Thymus (tissue), 11 donors: ENCODE measurements at regions not wholly inside any gene's neighbourhood (a gene's known extent, or its start where the extent isn't known, plus 50 kb on each side); places are given as distances from the start of the nearest gene placed in this dataset.

ENCODE experiments used
- DNase-seq, 9 donors: peaks; one replicate each; pipeline ENCODE4 v3.0.0-alpha.2; 2013; ENCODE audit warnings: low spot score in 9 of 9, low read depth in 6 of 9, missing footprints in 1 of 9
- H3K27ac ChIP-seq, 2 donors: one replicate each; pipeline ENCODE4 v1.5.1; 2013; ENCODE audit warnings: control low read depth in 1 of 2, low read depth in 1 of 2, low read length in 1 of 2, mild to moderate bottlenecking in 1 of 2, moderate library complexity in 1 of 2
- H3K27me3 ChIP-seq, 2 donors: one replicate each; pipeline ENCODE4 v1.5.1; 2013; ENCODE audit warnings: low read length in 1 of 2; ENCODE audit not compliant: control insufficient read depth in 2 of 2, insufficient read depth in 1 of 2
- H3K36me3 ChIP-seq, 2 donors: one replicate each; pipeline ENCODE4 v1.5.1; 2013; ENCODE audit warnings: low read length in 1 of 2, mild to moderate bottlenecking in 1 of 2, moderate library complexity in 1 of 2; ENCODE audit not compliant: control insufficient read depth in 2 of 2, insufficient read depth in 2 of 2
- H3K4me1 ChIP-seq, 2 donors: one replicate each; pipeline ENCODE4 v1.5.1; 2013; ENCODE audit warnings: low read length in 2 of 2; ENCODE audit not compliant: control insufficient read depth in 2 of 2, insufficient read depth in 2 of 2
- H3K4me3 ChIP-seq, 2 donors: one replicate each; pipeline ENCODE4 v1.5.1; 2013; ENCODE audit warnings: low read length in 2 of 2, control low read depth in 1 of 2, mild to moderate bottlenecking in 1 of 2
- H3K9me3 ChIP-seq, 2 donors: one replicate each; pipeline ENCODE4 v1.5.1; 2013; ENCODE audit warnings: low read length in 1 of 2, mild to moderate bottlenecking in 1 of 2; ENCODE audit not compliant: control insufficient read depth in 2 of 2, insufficient read depth in 1 of 2
- WGBS: extraction: QIAGEN DNeasy Blood & Tissue Kit; methylation state at CpG from one replicate; pipeline ENCODE4 v1.1.7; 2013; 5-methylcytosine and 5-hydroxymethylcytosine counted together
- donor health status: healthy.

DNA sequence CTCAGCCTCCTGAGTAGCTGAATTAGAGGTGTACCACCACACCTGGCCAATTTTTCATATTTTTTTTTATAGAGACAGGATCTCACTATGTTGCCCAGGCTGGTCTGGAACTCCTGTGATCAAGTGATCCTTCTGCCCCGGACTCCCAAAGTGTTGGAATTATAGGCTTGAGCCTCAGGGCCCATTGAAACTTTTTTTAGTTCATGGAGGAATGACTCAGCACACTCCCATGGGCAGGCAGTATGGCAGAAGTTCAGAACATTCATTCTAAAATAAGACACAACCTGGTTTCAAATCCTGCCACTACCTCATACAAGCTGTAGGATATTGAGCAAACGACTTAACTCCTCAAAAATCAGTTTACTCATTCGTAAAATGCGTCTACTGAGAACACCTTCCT lies 320.4 kb upstream of the SP8 start:
- Histone ChIP-seq H3K9me3 (no peaks in the 10 kb centered on the region), H3K27me3 (no peaks in the 10 kb centered on the region), H3K27ac (no peak overlapping the region), H3K4me3 (no peak overlapping the region), H3K36me3 (no peaks in the 10 kb centered on the region), H3K4me1 (no peaks in the 10 kb centered on the region)
- DNase-seq: no peak
- 93% methylated on average over 4 of the region's 4 CpGs for WGBS

DNA sequence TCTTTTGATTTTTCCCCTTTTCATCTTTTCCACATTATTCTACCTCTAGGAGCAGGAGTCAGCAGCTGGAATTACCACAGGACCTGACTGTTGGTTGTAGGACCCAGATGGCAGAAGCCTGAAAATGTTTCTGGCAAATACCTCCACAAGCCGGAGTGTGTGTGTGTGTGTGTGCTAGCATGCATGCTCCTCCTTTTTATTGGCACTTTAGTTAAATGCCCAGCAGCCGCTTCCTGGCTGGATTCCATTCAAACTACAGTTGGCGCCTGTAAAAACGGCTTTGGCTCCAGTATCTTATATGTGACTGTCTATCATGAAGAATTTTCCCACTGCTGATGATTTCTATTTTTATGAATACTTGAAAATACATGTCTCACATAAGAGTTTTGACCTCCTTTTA lies 319.7 kb upstream of the SP4 start:
- Histone ChIP-seq H3K36me3 (no peaks in the 10 kb centered on the region), H3K4me1 (no peaks in the 10 kb centered on the region), H3K27ac (no peak overlapping the region), H3K4me3 (no peak overlapping the region), H3K9me3 (no peaks in the 10 kb centered on the region), H3K27me3 (no peaks in the 10 kb centered on the region)
- WGBS: 94% methylated on average over 4 of the region's 4 CpGs
- no peak for DNase-seq

DNA sequence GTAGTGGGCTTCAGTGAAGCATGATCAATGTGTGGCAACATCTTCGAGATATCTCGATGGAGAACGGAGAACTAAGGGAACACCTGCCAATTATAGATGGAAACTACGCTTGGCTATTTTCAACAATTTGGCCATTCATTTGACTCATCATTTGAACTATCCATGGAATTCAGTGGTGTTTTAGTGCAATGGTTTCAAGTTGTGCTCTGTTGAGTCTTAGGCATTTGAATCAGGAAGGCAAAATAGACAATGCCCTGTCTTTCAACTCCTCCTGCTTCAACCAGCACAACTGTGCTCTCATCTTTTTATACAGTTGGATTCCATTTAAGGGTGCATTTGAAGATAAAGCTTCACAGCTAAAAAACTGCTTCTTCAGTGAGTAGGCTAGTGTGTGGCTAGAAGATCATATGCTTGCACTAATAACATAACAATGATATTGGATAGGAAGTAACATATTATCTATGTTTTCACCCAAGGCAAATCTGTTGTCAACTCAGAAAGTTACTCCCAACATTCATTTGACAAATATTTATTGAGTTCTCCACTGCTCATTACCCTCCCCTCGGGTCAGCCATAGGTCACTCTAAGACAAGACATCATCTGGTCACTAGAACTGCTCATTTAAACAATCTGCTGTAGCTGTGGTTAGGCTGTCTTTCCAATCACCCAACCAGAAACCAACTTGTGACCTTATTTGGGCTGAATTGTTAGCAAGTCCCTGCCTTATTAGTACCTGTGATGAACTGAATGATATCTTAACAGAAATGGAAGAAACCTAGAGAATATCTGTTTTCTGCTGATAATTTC lies 314.1 kb upstream of the SP4 start:
- H3K36me3 ChIP-seq: no peaks in the 10 kb centered on the region
- H3K4me3 ChIP-seq: no peak overlapping the region
- H3K9me3 ChIP-seq: no peaks in the 10 kb centered on the region
- DNase-seq: no peak
- H3K27me3 ChIP-seq: no peaks in the 10 kb centered on the region
- H3K27ac ChIP-seq: no peak overlapping the region
- no peaks in the 10 kb centered on the region for H3K4me1 ChIP-seq
- 90% methylated on average over 5 of the region's 5 CpGs for WGBS

DNA sequence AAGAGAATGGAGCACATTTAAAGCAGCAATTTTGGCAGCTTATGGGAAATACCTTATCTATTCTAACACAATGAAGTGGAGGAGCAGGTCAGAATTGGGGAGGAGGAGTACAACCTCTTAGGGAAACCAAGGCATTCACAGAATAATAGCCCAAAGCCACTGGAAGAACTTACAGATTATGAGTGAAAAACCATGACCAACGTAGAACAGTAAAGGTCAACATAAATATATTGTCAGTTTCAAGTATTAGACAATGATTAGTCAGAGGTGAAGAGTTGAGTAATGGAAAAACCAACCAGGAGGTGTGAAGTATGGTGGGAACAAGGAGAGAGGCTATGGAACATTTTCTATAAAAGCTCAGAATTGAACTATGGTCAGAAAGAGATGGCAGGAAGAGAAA lies 304.3 kb upstream of the SP4 start:
- H3K36me3 ChIP-seq: no peaks in the 10 kb centered on the region
- no peaks in the 10 kb centered on the region for H3K4me1 ChIP-seq
- DNase-seq: no peak
- H3K27me3 ChIP-seq: no peaks in the 10 kb centered on the region
- H3K4me3 ChIP-seq: no peak overlapping the region
- no peak overlapping the region for H3K27ac ChIP-seq
- WGBS: 87% methylated on average over 1 of the region's 1 CpG
- no peaks in the 10 kb centered on the region for H3K9me3 ChIP-seq

DNA sequence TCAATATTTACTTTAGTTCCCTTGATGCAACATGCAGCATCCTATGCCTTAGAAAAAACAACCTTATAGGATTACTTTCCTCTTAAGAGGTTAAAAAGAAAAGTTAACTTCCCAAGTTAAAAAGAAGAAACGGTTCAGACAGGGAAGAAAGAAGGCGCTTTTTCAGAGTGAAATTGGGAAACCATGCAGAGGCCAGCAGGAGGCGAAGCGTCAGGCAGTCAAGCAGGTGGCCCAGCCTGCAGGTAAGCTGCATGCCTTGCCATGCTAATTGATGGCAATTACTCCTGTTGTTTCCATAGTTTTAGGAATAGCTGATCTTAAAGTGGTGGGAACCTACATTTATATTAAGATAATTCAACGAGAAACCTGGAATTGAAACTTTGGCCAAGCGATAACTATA lies 302.6 kb upstream of the SP4 start:
- Histone ChIP-seq H3K4me3 (no peak overlapping the region), H3K27me3 (no peaks in the 10 kb centered on the region), H3K36me3 (no peaks in the 10 kb centered on the region), H3K9me3 (no peaks in the 10 kb centered on the region), H3K4me1 (no peaks in the 10 kb centered on the region), H3K27ac (no peak overlapping the region)
- whole genome bisulfite sequencing: 94% methylated on average over 6 of the region's 6 CpGs
- DNase-seq: no peak

DNA sequence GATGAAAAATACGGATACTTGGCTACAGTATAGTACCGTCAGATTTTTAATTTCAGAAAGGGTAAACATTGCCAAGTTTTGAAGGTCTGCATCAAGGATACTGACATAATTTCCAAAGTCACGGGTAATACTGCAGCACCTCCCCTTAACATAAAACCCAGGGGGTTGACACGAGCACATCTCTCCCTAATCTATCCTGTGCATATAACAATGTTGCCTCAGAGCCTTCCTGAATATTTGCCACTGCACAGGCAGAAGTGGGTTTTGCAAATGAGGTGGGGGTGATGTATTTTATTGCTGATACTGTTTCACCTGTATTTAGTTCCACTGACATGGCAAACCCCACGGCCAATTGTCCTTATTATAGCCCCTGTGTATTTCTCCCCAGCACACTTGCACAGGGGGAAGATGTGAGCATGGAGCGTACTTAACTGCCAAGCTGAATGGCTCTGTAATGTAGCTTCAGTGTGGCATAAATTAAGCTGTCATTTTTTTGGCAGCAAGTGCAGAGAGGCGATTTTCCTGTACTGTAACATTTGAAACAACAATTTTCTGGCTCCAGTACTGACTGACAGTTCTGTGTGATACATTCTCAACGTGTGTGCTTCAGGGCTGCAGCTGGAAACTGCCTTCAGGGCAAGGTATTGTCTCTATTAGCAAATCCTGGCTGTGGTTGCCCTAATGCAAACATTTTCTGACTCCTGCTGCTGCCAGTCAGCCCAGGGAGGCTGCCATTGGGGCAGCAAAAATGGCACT lies 299.6 kb upstream of the SP4 start:
- 38% methylated on average over 8 of the region's 8 CpGs for WGBS
- peak in 1 of 9 donors; percentile 5 for DNase-seq

DNA sequence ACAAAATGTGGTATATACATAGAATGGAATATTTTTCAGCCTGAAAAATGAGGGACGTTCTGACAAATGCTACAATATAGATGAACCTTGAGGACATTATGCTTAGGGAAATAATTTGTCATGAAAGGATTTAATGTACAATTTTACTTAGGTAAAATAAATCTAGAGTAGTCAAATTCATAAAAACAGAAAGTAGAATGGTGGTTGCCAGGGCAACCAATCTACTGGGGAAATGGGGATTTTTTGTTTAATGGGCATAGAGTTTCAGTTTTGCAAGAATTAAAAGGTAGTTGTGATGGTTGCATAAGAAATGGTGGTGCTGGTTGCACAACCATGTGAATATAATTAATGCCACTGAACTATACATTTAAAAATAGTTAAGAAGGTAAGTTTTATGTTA lies 296.0 kb upstream of the SP4 start:
- H3K27ac ChIP-seq: no peak overlapping the region
- WGBS: 94% methylated on average over 1 of the region's 1 CpG

More for the DNA sequence above, 299.6 kb upstream of the SP4 start:
- Histone ChIP-seq H3K4me3 (no peak overlapping the region), H3K27me3 (no peaks in the 10 kb centered on the region), H3K9me3 (no peaks in the 10 kb centered on the region), H3K4me1 (no peaks in the 10 kb centered on the region), H3K27ac (no peak overlapping the region), H3K36me3 (no peaks in the 10 kb centered on the region)

DNA sequence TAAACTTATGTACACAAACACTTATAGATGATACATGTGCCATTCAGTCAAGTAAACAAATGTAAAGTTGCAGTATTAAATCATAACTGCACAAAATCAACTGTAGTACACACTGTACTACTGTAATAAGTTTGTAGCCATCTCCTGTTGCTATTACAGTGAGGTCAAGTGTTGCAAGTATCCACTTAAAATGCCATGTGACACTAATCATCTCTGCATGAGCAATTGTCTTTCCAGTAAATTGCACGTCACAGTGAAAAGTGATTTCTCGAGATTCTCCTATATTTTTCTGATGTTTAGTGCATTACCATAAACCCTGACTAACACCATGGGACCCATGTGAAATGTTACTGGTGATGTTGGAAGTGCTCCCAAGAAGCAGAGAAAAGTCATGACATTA lies 293.3 kb upstream of the SP4 start:
- WGBS: 97% methylated on average over 2 of the region's 2 CpGs
- DNase-seq: no peak
- Histone ChIP-seq H3K4me3 (no peak overlapping the region), H3K9me3 (no peaks in the 10 kb centered on the region), H3K4me1 (no peaks in the 10 kb centered on the region), H3K27ac (no peak overlapping the region), H3K36me3 (no peaks in the 10 kb centered on the region), H3K27me3 (no peaks in the 10 kb centered on the region)

More for the DNA sequence above, 296.0 kb upstream of the SP4 start:
- no peaks in the 10 kb centered on the region for H3K4me1 ChIP-seq
- DNase-seq: no peak
- H3K36me3 ChIP-seq: no peaks in the 10 kb centered on the region
- no peak overlapping the region for H3K4me3 ChIP-seq
- H3K9me3 ChIP-seq: no peaks in the 10 kb centered on the region
- no peaks in the 10 kb centered on the region for H3K27me3 ChIP-seq

DNA sequence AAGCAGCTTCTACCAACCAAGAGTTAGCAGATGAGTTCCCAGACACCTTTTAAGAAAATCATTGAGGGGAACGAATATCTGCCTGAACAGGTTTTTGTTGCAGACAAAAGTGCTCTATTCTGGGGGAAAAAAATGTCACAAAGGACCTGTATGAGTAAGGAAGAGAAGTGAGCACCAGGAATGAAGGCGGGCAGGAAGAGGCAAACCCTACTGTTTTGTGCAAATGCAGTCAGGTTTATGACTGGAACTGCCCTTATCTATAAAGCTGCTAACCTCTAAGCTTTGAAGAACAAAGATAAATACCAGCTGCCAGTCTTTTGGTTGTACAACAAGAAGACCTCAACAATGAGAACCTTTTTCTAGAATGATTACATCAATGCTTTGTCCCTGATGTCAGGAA lies 292.4 kb upstream of the SP4 start:
- Histone ChIP-seq H3K36me3 (no peaks in the 10 kb centered on the region), H3K4me3 (no peak overlapping the region), H3K9me3 (no peaks in the 10 kb centered on the region), H3K27me3 (no peaks in the 10 kb centered on the region), H3K27ac (no peak overlapping the region), H3K4me1 (no peaks in the 10 kb centered on the region)
- 87% methylated on average over 2 of the region's 2 CpGs for WGBS
- DNase-seq: no peak
